HCT116 (cell line): ENCODE measurements at regions not wholly inside any gene's neighbourhood (a gene's known extent, or its start where the extent isn't known, plus 50 kb on each side); places are given as distances from the start of the nearest gene placed in this dataset.

Experiments
- CBX3 ChIP-seq: IDR thresholded peaks from 2 replicates; pipeline ENCODE4 v1.6.1; 2012; ENCODE audit warnings: low read depth
- CEBPB ChIP-seq: IDR thresholded peaks from 2 replicates; pipeline ENCODE4 v1.6.1; 2012; ENCODE audit warnings: low read depth
- JUND ChIP-seq: IDR thresholded peaks from 2 replicates; pipeline ENCODE4 v1.6.1; 2012
- POLR2A ChIP-seq: IDR thresholded peaks from 2 replicates; pipeline ENCODE4 v1.7.0; 2011; ENCODE audit warnings: borderline replicate concordance; ENCODE audit not compliant: insufficient read depth, insufficient read length; ENCODE audit errors: extremely low read depth
- RAD21 ChIP-seq: IDR thresholded peaks from 2 replicates; pipeline ENCODE4 v1.6.1; 2012; ENCODE audit warnings: low read depth, mild to moderate bottlenecking
- SIN3A ChIP-seq: IDR thresholded peaks from 2 replicates; pipeline ENCODE4 v1.6.1; 2012; ENCODE audit warnings: low read depth
- TF ChIP-seq, protein P1 (sequence below): IDR thresholded peaks from 2 replicates; pipeline ENCODE4 v1.6.1; 2012
- TF ChIP-seq, protein P2 (sequence below), 3 experiments: fragments of 200-600 bp in 1 of 3; sonication (generic) in 1 of 3; IDR thresholded peaks in 2 of 3; conservative IDR thresholded peaks in 1 of 3; 2 replicates each; pipeline ENCODE4 v1.5.1; 2012 to 2017; ENCODE audit warnings: low read depth in 2 of 3, low read length in 2 of 3, antibody characterized with exemption in 1 of 3, borderline replicate concordance in 1 of 3, control low read depth in 1 of 3, mild to moderate bottlenecking in 1 of 3, mixed read lengths in 1 of 3, mixed run types in 1 of 3, moderate library complexity in 1 of 3; ENCODE audit not compliant: insufficient read depth in 1 of 3
- TF ChIP-seq, protein P3 (sequence below): IDR thresholded peaks from 2 replicates; pipeline ENCODE4 v1.6.1; 2011; ENCODE audit warnings: mild to moderate bottlenecking, low read length, moderate library complexity; ENCODE audit not compliant: insufficient replicate concordance; ENCODE audit errors: extremely low read depth

DNA sequence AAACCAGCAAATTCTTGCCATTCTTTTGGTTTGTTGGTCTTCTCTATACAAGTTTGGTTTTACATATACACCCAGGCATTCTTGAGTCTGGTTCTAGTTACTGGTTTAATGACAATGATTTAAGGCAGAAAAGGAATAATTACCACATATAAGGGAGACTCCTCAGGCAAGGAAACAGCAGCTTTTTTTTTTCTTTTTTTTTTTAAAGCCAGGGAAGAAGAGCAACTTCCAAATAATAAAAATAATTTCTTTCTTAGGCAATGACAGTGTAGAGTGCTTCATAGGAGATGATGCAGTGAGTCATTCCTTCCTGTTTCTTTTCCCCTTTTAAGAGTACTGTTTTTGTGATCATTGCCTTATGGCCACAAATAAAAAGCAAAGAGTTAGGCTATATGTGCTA lies 289.7 kb downstream of the DKK2 start:
- no peak for TF ChIP-seq POLR2A
- no peak for TF ChIP-seq RAD21
- no peak for TF ChIP-seq CBX3
- TF ChIP-seq, protein P1, sequence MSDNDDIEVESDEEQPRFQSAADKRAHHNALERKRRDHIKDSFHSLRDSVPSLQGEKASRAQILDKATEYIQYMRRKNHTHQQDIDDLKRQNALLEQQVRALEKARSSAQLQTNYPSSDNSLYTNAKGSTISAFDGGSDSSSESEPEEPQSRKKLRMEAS, result no peak
- TF ChIP-seq, protein P2, sequence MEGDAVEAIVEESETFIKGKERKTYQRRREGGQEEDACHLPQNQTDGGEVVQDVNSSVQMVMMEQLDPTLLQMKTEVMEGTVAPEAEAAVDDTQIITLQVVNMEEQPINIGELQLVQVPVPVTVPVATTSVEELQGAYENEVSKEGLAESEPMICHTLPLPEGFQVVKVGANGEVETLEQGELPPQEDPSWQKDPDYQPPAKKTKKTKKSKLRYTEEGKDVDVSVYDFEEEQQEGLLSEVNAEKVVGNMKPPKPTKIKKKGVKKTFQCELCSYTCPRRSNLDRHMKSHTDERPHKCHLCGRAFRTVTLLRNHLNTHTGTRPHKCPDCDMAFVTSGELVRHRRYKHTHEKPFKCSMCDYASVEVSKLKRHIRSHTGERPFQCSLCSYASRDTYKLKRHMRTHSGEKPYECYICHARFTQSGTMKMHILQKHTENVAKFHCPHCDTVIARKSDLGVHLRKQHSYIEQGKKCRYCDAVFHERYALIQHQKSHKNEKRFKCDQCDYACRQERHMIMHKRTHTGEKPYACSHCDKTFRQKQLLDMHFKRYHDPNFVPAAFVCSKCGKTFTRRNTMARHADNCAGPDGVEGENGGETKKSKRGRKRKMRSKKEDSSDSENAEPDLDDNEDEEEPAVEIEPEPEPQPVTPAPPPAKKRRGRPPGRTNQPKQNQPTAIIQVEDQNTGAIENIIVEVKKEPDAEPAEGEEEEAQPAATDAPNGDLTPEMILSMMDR (IDR thresholded peaks at IDR 0.05 in 2 of 3, conservative IDR thresholded peaks at IDR 0.05 in 1 of 3; ENCODE audit: borderline replicate concordance in 1 of 3, insufficient read depth in 1 of 3, low read depth in 2 of 3, low read length in 2 of 3), result no peak
- no peak for TF ChIP-seq CEBPB
- TF ChIP-seq JUND, result no peak
- TF ChIP-seq, protein P3, sequence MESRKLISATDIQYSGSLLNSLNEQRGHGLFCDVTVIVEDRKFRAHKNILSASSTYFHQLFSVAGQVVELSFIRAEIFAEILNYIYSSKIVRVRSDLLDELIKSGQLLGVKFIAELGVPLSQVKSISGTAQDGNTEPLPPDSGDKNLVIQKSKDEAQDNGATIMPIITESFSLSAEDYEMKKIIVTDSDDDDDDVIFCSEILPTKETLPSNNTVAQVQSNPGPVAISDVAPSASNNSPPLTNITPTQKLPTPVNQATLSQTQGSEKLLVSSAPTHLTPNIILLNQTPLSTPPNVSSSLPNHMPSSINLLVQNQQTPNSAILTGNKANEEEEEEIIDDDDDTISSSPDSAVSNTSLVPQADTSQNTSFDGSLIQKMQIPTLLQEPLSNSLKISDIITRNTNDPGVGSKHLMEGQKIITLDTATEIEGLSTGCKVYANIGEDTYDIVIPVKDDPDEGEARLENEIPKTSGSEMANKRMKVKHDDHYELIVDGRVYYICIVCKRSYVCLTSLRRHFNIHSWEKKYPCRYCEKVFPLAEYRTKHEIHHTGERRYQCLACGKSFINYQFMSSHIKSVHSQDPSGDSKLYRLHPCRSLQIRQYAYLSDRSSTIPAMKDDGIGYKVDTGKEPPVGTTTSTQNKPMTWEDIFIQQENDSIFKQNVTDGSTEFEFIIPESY, result no peak
- no peak for TF ChIP-seq SIN3A
